Pulmonary artery endothelial cell (primary cell): ENCODE measurements at regions not wholly inside any gene's neighbourhood (a gene's known extent, or its start where the extent isn't known, plus 50 kb on each side); places are given as distances from the start of the nearest gene placed in this dataset.
"Not testable (repeated sequence)": the region's sequence is repeated elsewhere in the genome, so short reads cannot be mapped to it uniquely, and the experiment has no call there.

Source experiments
- DNase-seq: peaks from one replicate; pipeline ENCODE4 v3.0.0-alpha.2; 2011; ENCODE audit warnings: low read depth, low spot score

GRCh38 chr4:178142724-178143123 is 700.5 kb upstream of the AGA start:
- DNase-seq, result no peak

GRCh38 chr4:178148106-178148505 is 705.9 kb upstream of the AGA start:
- DNase-seq, result no peak

- no peak for DNase-seq
Measured at GRCh38 chr4:178165251-178165950, 723.2 kb upstream of the AGA start.

GRCh38 chr4:178165951-178166308 is 723.7 kb upstream of the AGA start:
- no peak for DNase-seq

GRCh38 chr4:178173771-178174170 is 731.5 kb upstream of the AGA start:
- no peak for DNase-seq

GRCh38 chr4:178174756-178175155 is 732.5 kb upstream of the AGA start:
- DNase-seq, result no peak

GRCh38 chr4:178185517-178185916 is 743.3 kb upstream of the AGA start:
- no peak for DNase-seq

GRCh38 chr4:178192611-178193010 is 750.4 kb upstream of the AGA start:
- no peak for DNase-seq

- DNase-seq, result no peak
Measured at GRCh38 chr4:178196751-178197374, 754.6 kb upstream of the AGA start.

- DNase-seq, result no peak
Measured at GRCh38 chr4:178198691-178199090, 756.5 kb upstream of the AGA start.

- no peak for DNase-seq
Measured at GRCh38 chr4:178202422-178202821, 760.2 kb upstream of the AGA start.

GRCh38 chr4:178205826-178206225 is 763.6 kb upstream of the AGA start:
- DNase-seq, result no peak

- DNase-seq, result no peak
Measured at GRCh38 chr4:178215309-178215708, 773.1 kb upstream of the AGA start.

GRCh38 chr4:178215763-178216162 is 773.5 kb upstream of the AGA start:
- DNase-seq, result no peak

GRCh38 chr4:178226421-178226820 is 784.2 kb upstream of the AGA start:
- not testable (repeated sequence) for DNase-seq

GRCh38 chr4:178233906-178234305 is 791.7 kb upstream of the AGA start:
- no peak for DNase-seq

- no peak for DNase-seq
Measured at GRCh38 chr4:178240891-178241290, 798.7 kb upstream of the AGA start.

GRCh38 chr4:178241601-178242118 is 799.4 kb upstream of the AGA start:
- no peak for DNase-seq

- no peak for DNase-seq
Measured at GRCh38 chr4:178242655-178243054, 800.4 kb upstream of the AGA start.

GRCh38 chr4:178244785-178245184 is 802.5 kb upstream of the AGA start:
- DNase-seq, result no peak

GRCh38 chr4:178255172-178255571 is 812.9 kb upstream of the AGA start:
- DNase-seq, result no peak

GRCh38 chr4:178258603-178259002 is 816.4 kb upstream of the AGA start:
- DNase-seq, result no peak

- no peak for DNase-seq
Measured at GRCh38 chr4:178259566-178259965, 817.3 kb upstream of the AGA start.
